Ascending aorta (tissue), 2 donors: ENCODE measurements at regions not wholly inside any gene's neighbourhood (a gene's known extent, or its start where the extent isn't known, plus 50 kb on each side); places are given as distances from the start of the nearest gene placed in this dataset.

ENCODE experiments used
- DNase-seq, 2 donors: peaks; one replicate each; pipeline ENCODE4 v3.0.0-alpha.2; 2019; ENCODE audit warnings: low spot score in 2 of 2
- H3K27ac ChIP-seq, 2 donors: fragments of 200-600 bp; sonication (generic); one replicate each; pipeline ENCODE4 v1.5.1; 2016 to 2017; ENCODE audit warnings: mild to moderate bottlenecking in 1 of 2
- H3K27me3 ChIP-seq: fragments of 200-600 bp; sonication (generic); one replicate; pipeline ENCODE4 v1.5.1; 2017
- H3K36me3 ChIP-seq, 2 donors: fragments of 200-600 bp; sonication (generic); one replicate each; pipeline ENCODE4 v1.5.1; 2016
- H3K4me1 ChIP-seq, 2 donors: fragments of 200-600 bp; sonication (generic); one replicate each; pipeline ENCODE4 v1.5.1; 2016 to 2017; ENCODE audit warnings: mild to moderate bottlenecking in 1 of 2
- H3K4me3 ChIP-seq, 2 donors: fragments of 200-600 bp; sonication (generic); one replicate each; pipeline ENCODE4 v1.5.1; 2016 to 2017; ENCODE audit warnings: mild to moderate bottlenecking in 1 of 2
- H3K9me3 ChIP-seq, 2 donors: fragments of 200-600 bp; sonication (generic); one replicate each; pipeline ENCODE4 v1.5.1; 2016
- CTCF ChIP-seq, 3 experiments: fragments of 200-600 bp in 2 of 3; fragments of 450-650 bp in 1 of 3; sonication (generic) in 2 of 3; IDR thresholded peaks; one replicate each; pipeline ENCODE4 v1.5.1; 2016 to 2019; ENCODE audit warnings: antibody characterized with exemption in 3 of 3, mild to moderate bottlenecking in 1 of 3, moderate library complexity in 1 of 3
- intact Hi-C: fragments of 100-400 bp; cut with DNase I; formaldehyde crosslinking; loops from one replicate; pipeline ENCODE4 v1.15.1; 2023

GRCh38 chr9:11457825-11458790, 845.3 kb upstream of the PTPRD start:
- no peaks in the 10 kb centered on the region for H3K9me3 ChIP-seq
- no peak overlapping the region for H3K4me3 ChIP-seq
- H3K27ac ChIP-seq, result no peak overlapping the region
- TF ChIP-seq CTCF (IDR thresholded peaks at IDR 0.05), result no peak
- no peak for DNase-seq
- no peaks in the 10 kb centered on the region for H3K27me3 ChIP-seq
- H3K4me1 ChIP-seq, result no peaks in the 10 kb centered on the region
- intact Hi-C loops, result no loop called here
- H3K36me3 ChIP-seq, result no peaks in the 10 kb centered on the region

- DNase-seq, result no peak
Observed at GRCh38 chr9:11469745-11470144, 856.9 kb upstream of the PTPRD start.

GRCh38 chr9:11471321-11471720, 858.5 kb upstream of the PTPRD start:
- Histone ChIP-seq H3K9me3 (no peaks in the 10 kb centered on the region), H3K4me3 (no peak overlapping the region), H3K27me3 (no peaks in the 10 kb centered on the region), H3K27ac (no peak overlapping the region), H3K36me3 (no peaks in the 10 kb centered on the region), H3K4me1 (no peaks in the 10 kb centered on the region)
- intact Hi-C loops, result no loop called here
- no peak for TF ChIP-seq CTCF (IDR thresholded peaks at IDR 0.05)
- DNase-seq, result no peak

More at GRCh38 chr9:11469745-11470144, 856.9 kb upstream of the PTPRD start:
- Histone ChIP-seq H3K27ac (no peak overlapping the region), H3K27me3 (no peaks in the 10 kb centered on the region), H3K36me3 (no peaks in the 10 kb centered on the region), H3K4me3 (no peak overlapping the region), H3K4me1 (no peaks in the 10 kb centered on the region), H3K9me3 (no peaks in the 10 kb centered on the region)
- TF ChIP-seq CTCF (IDR thresholded peaks at IDR 0.05), result no peak
- intact Hi-C loops, result no loop called here

- no peak for TF ChIP-seq CTCF (IDR thresholded peaks at IDR 0.05)
- Histone ChIP-seq H3K4me3 (no peak overlapping the region), H3K36me3 (no peaks in the 10 kb centered on the region), H3K27ac (no peak overlapping the region), H3K9me3 (no peaks in the 10 kb centered on the region), H3K27me3 (no peaks in the 10 kb centered on the region), H3K4me1 (no peaks in the 10 kb centered on the region)
- intact Hi-C loops, result loop anchor here (5.0 kb wide), 1 partner anchor 37 kb away; no protein-coding TSS in a partner anchor
- DNase-seq, result no peak
Observed at GRCh38 chr9:11500780-11501179, 888.0 kb upstream of the PTPRD start.

GRCh38 chr9:11506980-11507379, 894.2 kb upstream of the PTPRD start:
- H3K36me3 ChIP-seq, result no peaks in the 10 kb centered on the region

More at GRCh38 chr9:11506980-11507379, 894.2 kb upstream of the PTPRD start:
- TF ChIP-seq CTCF (IDR thresholded peaks at IDR 0.05), result no peak
- Histone ChIP-seq H3K4me3 (no peak overlapping the region), H3K4me1 (no peaks in the 10 kb centered on the region), H3K27ac (no peak overlapping the region), H3K27me3 (no peaks in the 10 kb centered on the region), H3K9me3 (no peaks in the 10 kb centered on the region)
- no peak for DNase-seq
- intact Hi-C loops, result no loop called here
